GM21447 (cell line): ENCODE measurements at regions not wholly inside any gene's neighbourhood (a gene's known extent, or its start where the extent isn't known, plus 50 kb on each side); places are given as distances from the start of the nearest gene placed in this dataset.
"Not testable (repeated sequence)": the region's sequence is repeated elsewhere in the genome, so short reads cannot be mapped to it uniquely, and the experiment has no call there.

Experiments used
- ATAC-seq: cut with Tn5 transposase; IDR thresholded peaks from one replicate; pipeline ENCODE4 v1.9.1; 2021; ENCODE audit not compliant: unreplicated experiment

GRCh38 chr4:167802463-167803212, 289.7 kb upstream of the ANXA10 start:
- no peak for ATAC-seq

DNA sequence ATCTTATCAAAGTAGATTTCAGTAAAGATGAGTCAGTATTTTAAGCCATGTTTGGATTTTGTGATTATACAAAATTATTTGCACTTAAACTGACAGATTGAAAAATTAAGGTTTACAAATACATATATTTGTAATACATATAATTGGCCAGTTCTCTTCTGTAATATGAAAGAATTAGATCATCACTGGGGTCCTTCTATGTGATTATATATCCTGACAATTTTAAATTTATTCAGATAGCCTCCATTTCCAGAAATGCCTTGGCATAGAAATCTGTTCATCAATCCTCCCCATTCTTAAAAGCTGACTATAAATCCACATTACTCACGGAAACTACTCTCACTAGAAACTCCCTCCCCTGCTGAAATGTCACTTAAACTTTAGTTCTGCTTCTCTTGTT, 280.4 kb upstream of the ANXA10 start:
- no peak for ATAC-seq

DNA sequence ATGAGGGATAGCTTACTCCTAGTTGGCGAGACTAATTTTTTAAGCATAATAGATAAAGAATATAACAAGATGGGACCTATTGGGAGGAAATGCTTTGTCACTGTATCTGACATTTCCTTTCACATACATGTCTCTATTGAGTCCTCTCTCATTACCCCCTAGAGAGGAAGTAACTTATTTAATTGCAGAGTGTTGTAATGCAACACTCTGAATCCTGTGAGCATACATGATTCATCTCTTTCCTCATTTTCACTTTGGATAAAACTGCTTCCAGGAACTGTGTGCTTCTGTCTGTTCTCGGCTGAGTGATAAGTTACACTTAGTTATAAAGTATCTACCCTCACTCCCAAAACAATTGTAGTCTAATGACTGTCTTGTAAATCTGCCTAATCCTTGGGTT, 266.1 kb upstream of the ANXA10 start:
- no peak for ATAC-seq

DNA sequence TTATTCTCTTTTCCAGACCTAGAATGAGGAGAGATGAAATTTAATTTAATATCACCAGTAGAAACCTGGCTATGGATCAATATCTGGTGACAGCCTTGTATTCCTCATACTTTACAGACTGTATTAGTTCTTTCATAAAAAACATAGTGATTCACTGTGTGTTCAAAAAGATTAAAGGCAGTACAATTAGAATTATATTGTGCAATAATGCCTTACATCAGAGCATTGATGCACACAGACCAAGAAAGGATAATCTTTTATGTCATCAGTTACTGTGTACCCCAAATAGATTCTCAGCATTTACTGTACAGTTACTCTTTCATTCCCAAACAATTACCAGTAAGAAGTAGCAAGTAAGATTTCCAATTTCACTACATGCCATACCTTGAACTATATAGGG, 260.5 kb upstream of the ANXA10 start:
- ATAC-seq = no peak

DNA sequence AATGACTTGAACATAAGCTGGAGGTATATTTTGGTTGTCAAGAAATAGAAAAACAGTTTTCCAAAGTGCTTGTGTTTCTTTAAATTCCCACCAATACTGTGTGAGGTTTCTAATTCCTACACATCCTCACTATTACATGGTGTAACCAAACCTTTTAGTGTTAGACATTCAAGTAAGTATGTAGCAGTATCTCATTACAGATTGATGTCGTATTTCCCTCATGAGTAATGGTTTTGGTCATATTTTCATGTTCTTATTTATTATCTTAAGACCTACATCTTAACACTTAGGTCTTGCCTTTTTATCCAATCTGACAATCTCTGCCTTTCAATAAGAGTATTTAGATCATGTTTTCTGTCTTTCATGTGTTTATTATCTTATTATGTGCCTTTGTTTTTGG, 253.7 kb upstream of the ANXA10 start:
- ATAC-seq = no peak

DNA sequence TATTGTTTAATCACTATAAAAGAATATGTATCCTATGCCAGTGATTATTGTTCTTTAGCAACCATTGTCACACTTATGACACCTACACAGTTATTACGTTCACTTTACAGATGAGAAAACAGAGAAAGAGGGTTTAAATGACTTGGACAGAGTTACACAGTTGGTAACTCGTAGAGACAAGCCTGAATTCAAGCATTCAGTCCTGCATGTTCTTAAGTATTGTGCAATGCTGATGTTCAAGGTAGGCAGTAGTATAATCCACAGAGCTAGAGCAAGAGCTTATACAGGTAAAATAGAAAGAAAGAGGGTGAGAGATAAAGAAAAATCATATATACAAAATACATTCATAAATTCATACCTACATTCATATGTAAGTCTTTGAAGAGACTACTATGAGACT, 249.8 kb upstream of the ANXA10 start:
- no peak for ATAC-seq

DNA sequence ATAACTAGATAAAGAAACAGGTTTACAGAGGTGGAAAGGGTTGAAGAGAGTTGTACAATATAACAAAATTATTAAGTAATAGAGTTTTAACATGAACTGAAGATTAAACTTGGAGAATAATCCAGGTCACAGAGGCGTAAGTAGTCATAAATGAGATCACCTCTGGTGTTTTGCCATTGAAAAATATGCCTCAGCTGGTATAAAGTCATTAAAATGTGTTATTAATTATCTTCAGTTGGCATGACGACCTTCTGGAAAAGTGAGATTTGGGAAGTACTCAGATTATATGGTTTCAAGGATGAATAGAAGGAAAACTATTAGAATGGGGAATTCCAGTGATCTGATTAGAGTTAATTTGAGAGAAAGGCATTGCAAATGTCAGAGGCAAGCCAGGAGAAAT, 237.5 kb upstream of the ANXA10 start:
- no peak for ATAC-seq

DNA sequence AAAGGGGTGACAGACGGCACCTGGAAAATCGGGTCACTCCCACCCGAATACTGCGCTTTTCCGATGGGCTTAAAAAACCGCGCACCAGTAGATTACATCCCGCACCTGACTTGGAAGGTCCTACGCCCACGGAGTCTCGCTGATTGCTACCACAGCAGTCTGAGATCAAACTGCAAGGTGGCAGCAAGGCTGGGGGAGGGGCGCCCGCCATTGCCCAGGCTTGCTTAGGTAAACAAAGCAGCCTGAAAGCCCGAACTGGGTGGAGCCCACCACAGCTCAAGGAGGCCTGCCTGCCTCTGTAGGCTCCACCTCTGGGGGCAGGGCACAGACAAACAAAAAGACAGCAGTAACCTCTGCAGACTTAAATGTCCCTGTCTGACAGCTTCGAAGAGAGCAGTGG, 234.2 kb upstream of the ANXA10 start:
- not testable (repeated sequence) for ATAC-seq

GRCh38 chr4:167867191-167867590, 225.1 kb upstream of the ANXA10 start:
- no peak for ATAC-seq

DNA sequence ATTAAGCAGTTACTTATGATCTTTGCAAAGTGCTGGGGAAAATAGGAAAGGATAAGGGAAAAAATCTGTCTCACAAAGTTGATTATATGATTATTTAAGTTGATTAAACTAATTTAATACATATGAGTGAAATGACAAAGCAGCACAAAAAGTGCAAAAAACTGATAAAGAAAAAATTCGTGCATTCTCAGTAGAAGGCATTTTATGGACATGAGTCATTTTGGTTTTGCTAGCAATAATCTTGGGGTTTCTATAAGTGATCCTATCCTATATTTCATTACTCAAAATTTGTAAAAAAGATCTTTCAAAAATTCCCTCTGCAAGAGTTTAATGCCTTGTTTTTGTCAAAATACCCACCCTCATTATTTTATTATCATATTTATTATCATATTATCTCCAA, 224.2 kb upstream of the ANXA10 start:
- ATAC-seq = no peak

- ATAC-seq = no peak
Observed at GRCh38 chr4:167873496-167873895, 218.8 kb upstream of the ANXA10 start.

- ATAC-seq = not testable (repeated sequence)
Observed at GRCh38 chr4:167876091-167876490, 216.2 kb upstream of the ANXA10 start.

- not testable (repeated sequence) for ATAC-seq
Observed at GRCh38 chr4:167877826-167878225, 214.5 kb upstream of the ANXA10 start.

GRCh38 chr4:167883266-167883665, 209.1 kb upstream of the ANXA10 start:
- ATAC-seq = no peak

DNA sequence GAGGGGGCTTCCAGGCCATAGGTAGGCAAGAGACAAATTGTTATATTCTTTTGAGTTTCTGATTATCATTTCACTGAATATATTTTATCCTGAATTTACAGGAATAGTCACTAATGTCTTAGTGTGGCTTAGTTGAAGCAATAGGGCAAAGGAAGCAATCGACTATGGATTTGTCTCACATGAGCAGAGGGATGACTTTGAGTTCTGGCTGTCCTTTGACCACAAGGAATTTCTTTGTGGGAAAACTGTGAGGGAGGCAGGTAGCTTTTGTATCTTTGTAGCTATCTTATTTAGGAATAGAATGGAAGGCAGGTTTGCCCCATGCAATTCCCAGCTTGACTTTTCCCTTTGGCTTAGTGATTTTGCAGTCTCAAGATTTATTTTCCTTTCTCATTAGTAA, 207.3 kb upstream of the ANXA10 start:
- no peak for ATAC-seq

GRCh38 chr4:167885872-167886271, 206.5 kb upstream of the ANXA10 start:
- ATAC-seq = no peak

GRCh38 chr4:167887726-167888125, 204.6 kb upstream of the ANXA10 start:
- no peak for ATAC-seq

GRCh38 chr4:167890226-167890625, 202.1 kb upstream of the ANXA10 start:
- no peak for ATAC-seq

DNA sequence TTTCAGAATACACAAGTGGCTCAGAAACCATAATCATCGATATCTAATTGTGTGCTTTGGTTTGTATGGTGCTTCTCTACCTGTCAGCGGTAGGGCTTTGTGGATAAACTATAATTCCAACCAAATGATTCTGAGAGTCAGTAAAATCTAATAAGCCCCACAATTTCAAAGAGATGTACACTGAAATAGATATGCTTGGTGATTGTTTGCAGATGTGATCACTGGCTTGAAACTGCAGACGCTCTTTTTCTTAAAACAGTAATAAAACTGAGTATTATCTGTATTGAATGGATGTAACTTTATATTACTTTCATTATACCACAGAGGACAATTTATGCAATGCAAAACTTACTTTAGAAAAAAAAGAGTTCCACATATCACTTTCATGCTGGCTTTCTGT, 198.8 kb upstream of the ANXA10 start:
- no peak for ATAC-seq

GRCh38 chr4:167896260-167896659, 196.1 kb upstream of the ANXA10 start:
- not testable (repeated sequence) for ATAC-seq

DNA sequence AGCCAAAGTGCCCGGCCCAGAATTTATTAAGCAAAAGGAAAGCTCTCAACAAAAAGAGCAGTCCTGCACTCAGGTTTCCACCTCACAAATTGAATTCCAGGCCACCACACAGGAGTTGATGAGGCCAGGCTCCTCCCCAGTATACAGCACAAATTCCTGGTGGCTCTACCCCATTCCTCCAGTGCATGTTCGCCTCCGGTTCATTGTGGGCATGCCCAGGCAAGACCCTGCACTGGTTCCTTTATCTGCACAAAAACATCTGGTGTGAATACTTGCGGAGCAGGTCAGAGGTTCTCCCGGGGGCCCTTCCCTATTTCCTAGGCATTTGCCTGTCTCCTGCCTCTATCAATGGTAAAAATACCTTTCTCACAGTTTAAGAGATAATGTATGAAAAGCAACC, 195.2 kb upstream of the ANXA10 start:
- ATAC-seq = no peak

DNA sequence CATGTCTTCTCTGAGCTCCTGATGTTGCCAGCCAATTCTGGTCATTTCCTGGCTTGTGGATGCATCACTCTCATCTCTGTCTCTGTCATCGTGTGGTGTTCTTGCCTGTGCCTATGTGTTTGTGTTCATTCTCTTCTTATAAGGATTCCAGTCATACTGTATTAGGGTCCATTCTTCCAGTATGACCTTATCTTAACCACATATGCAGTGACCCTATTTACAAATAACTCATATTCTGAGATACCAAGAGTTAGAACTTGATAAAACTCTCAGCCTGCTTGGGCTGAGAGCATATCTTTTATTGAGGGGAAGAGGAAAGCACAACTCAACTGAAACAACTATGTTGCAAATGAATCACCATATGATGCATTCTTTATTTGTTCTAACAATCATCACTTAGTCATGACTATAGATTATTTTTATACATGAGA, 189.0 kb upstream of the ANXA10 start:
- ATAC-seq = no peak

DNA sequence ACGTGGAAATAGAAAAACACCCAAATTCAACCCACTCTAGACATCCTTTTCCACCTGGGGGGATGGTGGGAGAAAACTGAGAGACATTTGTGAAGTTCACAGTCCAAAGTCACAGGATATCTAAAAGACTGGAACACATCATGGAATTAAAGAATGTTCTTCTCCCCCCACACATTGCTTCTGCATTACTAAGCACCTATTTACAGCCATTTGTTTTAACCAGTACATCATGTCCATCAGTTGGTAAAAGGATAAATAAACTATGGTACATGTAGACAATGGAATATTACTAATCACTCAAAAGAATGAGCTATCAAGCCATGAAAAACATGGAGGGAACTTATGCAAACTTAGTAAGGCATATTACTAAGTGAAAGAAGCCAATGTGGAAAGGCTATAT, 185.5 kb upstream of the ANXA10 start:
- no peak for ATAC-seq
